GM12878 (cell line): ENCODE measurements at regions not wholly inside any gene's neighbourhood (a gene's known extent, or its start where the extent isn't known, plus 50 kb on each side); places are given as distances from the start of the nearest gene placed in this dataset.

ENCODE experiments used
- ATAC-seq: fragments of 200-7000 bp; cut with Tn5 transposase; 3 replicates; pipeline ENCODE4 v1.9.1; 2020; ENCODE audit warnings: mild to moderate bottlenecking, moderate library complexity
- BruUV-seq: library from RNA; stranded (reverse); fragments of 400-500 nt; replicated peaks from 2 replicates; lab custom pipeline; 2021; lab: Mats Ljungman, UMichigan
- CTCF ChIA-PET: fragments of 300-600 bp; sonication (Branson Sonifier 250); formaldehyde crosslinking; extraction: SDS; loops from one replicate; lab custom pipeline; 2021; ENCODE audit warnings: inconsistent platforms; lab: Yijun Ruan, JAX
- POLR2A ChIA-PET: fragments of 350-600 bp; formaldehyde crosslinking; extraction: SDS; loops from one replicate; lab custom pipeline; 2021; ENCODE audit warnings: inconsistent platforms; lab: Charles Lee
- RAD21 ChIA-PET: fragments of 300-600 bp; sonication (Branson Sonifier 250); formaldehyde crosslinking; loops from one replicate; lab custom pipeline; 2023; ENCODE audit warnings: antibody characterized with exemption; ENCODE audit not compliant: unreplicated experiment; lab: Charles Lee
- SMC1A ChIA-PET: fragments of 300-600 bp; sonication (Branson Sonifier 250); formaldehyde crosslinking; loops from one replicate; lab custom pipeline; 2023; ENCODE audit not compliant: unreplicated experiment, uncharacterized antibody; lab: Charles Lee
- DNase-seq: peaks from one replicate; pipeline ENCODE4 v3.0.0-alpha.2; 2011; ENCODE audit warnings: low read depth, low spot score
- FAIRE-seq: peaks from 3 replicates; lab custom pipeline; 2011; peaks lifted over from hg19 to GRCh38; lab: Jason Lieb, UNC
- H2AFZ ChIP-seq: 2 replicates; pipeline ENCODE4 v1.6.0; 2011; ENCODE audit warnings: low read depth, low read length, control low read depth; ENCODE audit not compliant: control insufficient read depth
- H3K27ac ChIP-seq: 2 replicates; pipeline ENCODE4 v1.5.1; 2011; ENCODE audit warnings: control low read depth; ENCODE audit not compliant: control insufficient read depth, insufficient read depth
- H3K27me3 ChIP-seq, 2 experiments: replicated peaks in 1 of 2; 2 replicates each; pipeline versions ENCODE4 v1.6.0 to v1.6.1; 2011; ENCODE audit warnings: low read length in 1 of 2; ENCODE audit not compliant: control insufficient read depth in 2 of 2, insufficient read depth in 2 of 2
- H3K36me3 ChIP-seq, 2 experiments: 2 replicates each; pipeline ENCODE4 v1.5.1; 2011; ENCODE audit warnings: low read length in 1 of 2; ENCODE audit not compliant: control insufficient read depth in 2 of 2, insufficient read depth in 2 of 2
- H3K4me1 ChIP-seq: 2 replicates; pipeline ENCODE4 v1.6.1; 2011; ENCODE audit warnings: mild to moderate bottlenecking, low read length, moderate library complexity, mixed read lengths; ENCODE audit not compliant: control insufficient read depth, insufficient read depth
- H3K4me2 ChIP-seq: 2 replicates; pipeline ENCODE4 v1.6.0; 2011; ENCODE audit warnings: control low read depth; ENCODE audit not compliant: control insufficient read depth, insufficient read depth
- H3K4me3 ChIP-seq: fragments of 200-600 bp; sonication (generic); 2 replicates; pipeline ENCODE4 v1.5.1; 2016
- H3K79me2 ChIP-seq: 2 replicates; pipeline ENCODE4 v1.6.0; 2011; ENCODE audit warnings: low read length; ENCODE audit not compliant: control insufficient read depth, insufficient read depth
- H3K9ac ChIP-seq: 2 replicates; pipeline ENCODE4 v1.8.0; 2011; ENCODE audit warnings: low read length, control low read depth, mixed read lengths; ENCODE audit not compliant: control insufficient read depth, insufficient read depth
- H3K9me3 ChIP-seq: replicated peaks from 3 replicates; pipeline ENCODE4 v1.5.1; 2011; ENCODE audit warnings: mild to moderate bottlenecking, low read length; ENCODE audit not compliant: control insufficient read depth, insufficient read depth
- H4K20me1 ChIP-seq: 2 replicates; pipeline ENCODE4 v1.6.0; 2011; ENCODE audit not compliant: control insufficient read depth, insufficient read depth
- ATF2 ChIP-seq: IDR thresholded peaks from 2 replicates; pipeline ENCODE4 v1.6.1; 2012; ENCODE audit warnings: low read length, inconsistent platforms
- CBFB ChIP-seq: IDR thresholded peaks from 2 replicates; pipeline ENCODE4 v1.6.1; 2016; ENCODE audit warnings: antibody characterized with exemption, low read depth
- CBX5 ChIP-seq: sonication (generic); IDR thresholded peaks from 2 replicates; pipeline ENCODE4 v1.6.1; 2016; ENCODE audit warnings: low read depth, moderate library complexity, mild to moderate bottlenecking, inconsistent platforms
- CHD1 ChIP-seq: IDR thresholded peaks from 2 replicates; pipeline ENCODE4 v1.6.1; 2012; ENCODE audit warnings: low read depth, low read length, improper control_type of control experiment
- CHD4 ChIP-seq: fragments of 200-600 bp; sonication (generic); IDR thresholded peaks from 2 replicates; pipeline ENCODE4 v1.6.1; 2016; ENCODE audit warnings: mild to moderate bottlenecking
- EGR1 ChIP-seq, 2 experiments: IDR thresholded peaks; 1 replicate in 1 of 2; 2 replicates in 1 of 2; pipeline ENCODE4 v1.6.1; 2011 to 2012; ENCODE audit warnings: low read depth in 2 of 2, low read length in 2 of 2, borderline replicate concordance in 1 of 2, mild to moderate bottlenecking in 1 of 2, moderate library complexity in 1 of 2
- ETV6 ChIP-seq, 2 experiments: fragments of 450-650 bp in 1 of 2; IDR thresholded peaks in 1 of 2; conservative IDR thresholded peaks in 1 of 2; 2 replicates each; pipeline ENCODE4 v1.6.1; 2014; ENCODE audit warnings: antibody characterized with exemption in 1 of 2, borderline replicate concordance in 1 of 2, low read depth in 1 of 2, mild to moderate bottlenecking in 1 of 2, moderate library complexity in 1 of 2
- FOXK2 ChIP-seq: fragments of 450-650 bp; IDR thresholded peaks from 2 replicates; pipeline ENCODE4 v1.6.1; 2017; ENCODE audit warnings: mild to moderate bottlenecking, moderate library complexity
- IRF4 ChIP-seq: IDR thresholded peaks from 2 replicates; pipeline ENCODE4 v1.6.1; 2011; ENCODE audit warnings: low read depth, low read length
- KDM1A ChIP-seq: fragments of 200-600 bp; sonication (generic); IDR thresholded peaks from 2 replicates; pipeline ENCODE4 v1.6.1; 2016; ENCODE audit warnings: borderline replicate concordance
- MEF2B ChIP-seq: fragments of 450-650 bp; IDR thresholded peaks from 2 replicates; pipeline ENCODE4 v1.6.1; 2018; ENCODE audit warnings: mild to moderate bottlenecking, moderate library complexity; ENCODE audit not compliant: partially characterized antibody, poor library complexity, severe bottlenecking
- RAD51 ChIP-seq: fragments of 450-650 bp; IDR thresholded peaks from 2 replicates; pipeline ENCODE4 v1.6.1; 2016; ENCODE audit warnings: moderate library complexity, mild to moderate bottlenecking, inconsistent platforms
- SIN3A ChIP-seq: IDR thresholded peaks from 2 replicates; pipeline ENCODE4 v1.6.1; 2012; ENCODE audit warnings: low read depth, low read length, improper control_type of control experiment
- SMAD5 ChIP-seq: IDR thresholded peaks from 2 replicates; pipeline ENCODE4 v1.6.1; 2016; ENCODE audit warnings: antibody characterized with exemption, low read depth
- SRF ChIP-seq, 2 experiments: IDR thresholded peaks; 2 replicates each; pipeline ENCODE4 v1.6.1; 2011; ENCODE audit warnings: low read depth in 2 of 2, low read length in 2 of 2, mild to moderate bottlenecking in 1 of 2, moderate library complexity in 1 of 2
- STAT1 ChIP-seq: fragments of 450-650 bp; conservative IDR thresholded peaks from 2 replicates; pipeline ENCODE4 v1.6.1; 2014; ENCODE audit warnings: antibody characterized with exemption, mild to moderate bottlenecking
- TCF12 ChIP-seq: IDR thresholded peaks from 2 replicates; pipeline ENCODE4 v1.6.1; 2011; ENCODE audit warnings: low read depth, mild to moderate bottlenecking, low read length
- ZBTB11 ChIP-seq: fragments of 450-650 bp; formaldehyde crosslinking; IDR thresholded peaks from 2 replicates; pipeline ENCODE4 v1.5.0; 2022; ENCODE audit warnings: mild to moderate bottlenecking, missing genetic modification characterization
- WGBS: methylation state at CpG from one replicate; pipeline ENCODE4 v1.1.6; 2016; ENCODE audit warnings: low lambda C conversion rate; ENCODE audit not compliant: insufficient replicate concordance, insufficient coverage; ENCODE audit errors: missing lambda C conversion rate; 5-methylcytosine and 5-hydroxymethylcytosine counted together
- in situ Hi-C: fragments of 300-500 bp; cut with MboI; formaldehyde crosslinking; loops from 9 replicates; pipeline ENCODE4 v1.14.3; 2018; ENCODE audit warnings: mixed read lengths
- intact Hi-C: fragments of 100-400 bp; cut with micrococcal nuclease; formaldehyde crosslinking; loops from one replicate; pipeline ENCODE4 v1.14.2; 2022; ENCODE audit not compliant: unreplicated experiment

- H4K20me1 ChIP-seq: no peaks in the 10 kb centered on the region
- CTCF ChIA-PET: no interaction called here
- POLR2A ChIA-PET: no interaction called here
- FAIRE-seq (no peak), ATAC-seq (no peak), DNase-seq (no peak)
- TF ChIP-seq CHD1: no peak
- no peak for TF ChIP-seq KDM1A
- TF ChIP-seq IRF4: no peak
- TF ChIP-seq ETV6 (conservative IDR thresholded peaks at IDR 0.05 in 1 of 2, IDR thresholded peaks at IDR 0.05 in 1 of 2; ENCODE audit: borderline replicate concordance in 1 of 2, low read depth in 1 of 2): no peak
- no peak for TF ChIP-seq CBFB
- TF ChIP-seq TCF12: no peak
- TF ChIP-seq MEF2B: no peak
- TF ChIP-seq ZBTB11 (CRISPR knock-in tag): no peak
- TF ChIP-seq SMAD5: no peak
- TF ChIP-seq EGR1 (IDR thresholded peaks at IDR 0.05; ENCODE audit: borderline replicate concordance in 1 of 2, low read depth in 2 of 2, low read length in 2 of 2): no peak
- TF ChIP-seq CHD4: no peak
- TF ChIP-seq SRF (IDR thresholded peaks at IDR 0.05; ENCODE audit: low read depth in 2 of 2, low read length in 2 of 2): no peak
- TF ChIP-seq SIN3A: no peak
- no peak for TF ChIP-seq RAD51
- no peak for TF ChIP-seq STAT1
- no peak for TF ChIP-seq ATF2
- TF ChIP-seq FOXK2: no peak
- no peak for TF ChIP-seq CBX5
- no peak overlapping the region for H3K9ac ChIP-seq
- no peak overlapping the region for H3K4me2 ChIP-seq
- no peak overlapping the region for H3K27ac ChIP-seq
- H3K79me2 ChIP-seq: no peaks in the 10 kb centered on the region
- no TSS peak for BruUV-seq
- WGBS: 45% methylated on average over 4 of the region's 4 CpGs
- no peaks in the 10 kb centered on the region for H3K27me3 ChIP-seq
- intact Hi-C loops: no loop called here
- RAD21 ChIA-PET: no interaction called here
- no peak overlapping the region for H2AFZ ChIP-seq
- no peaks in the 10 kb centered on the region for H3K9me3 ChIP-seq
- H3K36me3 ChIP-seq: no peaks in the 10 kb centered on the region
- in situ Hi-C loops: no loop called here
- SMC1A ChIA-PET: interaction anchor here (1.3 kb wide), 1 partner anchor 15 kb away, joined by 3 read pairs; no protein-coding TSS in a partner anchor
- no peaks in the 10 kb centered on the region for H3K4me1 ChIP-seq
- H3K4me3 ChIP-seq: no peak overlapping the region
Measured at GRCh38 chr1:22321917-22322316, 129.7 kb upstream of the ZBTB40 start.
